Medulla oblongata (tissue), 1 donor: ENCODE measurements at regions not wholly inside any gene's neighbourhood (a gene's known extent, or its start where the extent isn't known, plus 50 kb on each side); places are given as distances from the start of the nearest gene placed in this dataset.
A peak's percentile ranks its signal among the peaks of the same experiment; 100 is the strongest.

ENCODE experiments used
- DNase-seq: peaks from one replicate; pipeline ENCODE4 v3.0.0-alpha.2; 2015; ENCODE audit errors: extremely low spot score

DNA sequence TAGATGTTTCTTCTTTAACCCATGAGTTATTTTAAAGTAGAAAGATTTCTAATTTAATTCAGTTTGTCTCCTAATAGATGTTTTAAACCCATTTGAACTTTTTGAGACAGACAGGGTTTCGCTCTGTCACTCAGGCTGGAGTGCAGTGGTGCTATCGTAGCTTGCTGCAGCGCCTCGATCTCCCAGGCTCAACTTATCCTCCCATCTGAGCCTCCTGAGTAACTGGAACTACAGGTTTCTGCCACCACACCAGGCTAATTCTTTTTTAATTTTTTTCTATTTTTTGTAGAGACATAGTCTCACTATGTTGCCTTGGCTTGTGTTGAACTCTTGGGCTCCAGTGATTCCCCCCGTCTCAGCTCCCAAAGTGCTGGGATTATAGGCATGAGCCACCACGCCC lies 53.0 kb upstream of the RAB18 start:
- DNase-seq, result no peak

DNA sequence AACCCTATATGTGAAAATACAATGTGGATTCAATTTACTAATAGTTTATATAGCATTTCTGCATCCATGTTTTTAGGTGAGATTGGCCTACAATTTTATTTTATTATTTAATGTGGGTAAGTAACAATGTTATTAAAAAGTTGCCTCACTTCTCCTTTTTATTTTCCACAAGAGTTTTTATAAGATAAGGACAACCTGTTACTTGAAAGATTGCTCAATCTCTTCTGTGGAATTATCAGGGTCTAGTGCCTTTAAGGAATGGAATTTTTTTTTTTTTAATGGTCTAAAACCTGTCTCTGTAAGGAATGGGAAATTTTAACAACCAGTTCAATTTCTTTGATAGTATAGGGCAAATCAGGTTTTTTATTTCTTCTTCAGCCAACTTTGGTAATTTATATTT lies 53.9 kb upstream of the RAB18 start:
- DNase-seq, result no peak

- DNase-seq, result no peak
Measured at GRCh38 chr10:27449571-27449970, 54.5 kb upstream of the RAB18 start.

DNA sequence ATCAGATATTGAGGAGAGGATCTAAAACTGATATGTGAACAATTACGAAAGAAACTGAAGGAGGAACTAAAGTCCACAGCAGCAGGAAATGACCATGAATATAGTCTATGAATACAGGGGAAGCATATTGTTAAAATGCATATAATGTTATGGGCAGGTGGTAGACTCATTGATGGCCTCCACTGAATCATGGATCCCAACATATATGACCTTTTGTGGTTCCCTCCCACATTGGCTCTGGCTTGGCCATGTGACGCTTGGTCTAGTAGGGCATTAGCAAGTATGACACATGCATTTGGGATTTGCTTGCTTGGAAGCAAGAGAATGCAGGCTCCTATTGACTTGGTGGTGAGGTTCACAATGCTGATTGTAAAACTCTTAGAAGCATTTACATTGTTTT lies 55.2 kb upstream of the RAB18 start:
- DNase-seq, result no peak

- no peak for DNase-seq
Measured at GRCh38 chr10:27447540-27447939, 56.6 kb upstream of the RAB18 start.

DNA sequence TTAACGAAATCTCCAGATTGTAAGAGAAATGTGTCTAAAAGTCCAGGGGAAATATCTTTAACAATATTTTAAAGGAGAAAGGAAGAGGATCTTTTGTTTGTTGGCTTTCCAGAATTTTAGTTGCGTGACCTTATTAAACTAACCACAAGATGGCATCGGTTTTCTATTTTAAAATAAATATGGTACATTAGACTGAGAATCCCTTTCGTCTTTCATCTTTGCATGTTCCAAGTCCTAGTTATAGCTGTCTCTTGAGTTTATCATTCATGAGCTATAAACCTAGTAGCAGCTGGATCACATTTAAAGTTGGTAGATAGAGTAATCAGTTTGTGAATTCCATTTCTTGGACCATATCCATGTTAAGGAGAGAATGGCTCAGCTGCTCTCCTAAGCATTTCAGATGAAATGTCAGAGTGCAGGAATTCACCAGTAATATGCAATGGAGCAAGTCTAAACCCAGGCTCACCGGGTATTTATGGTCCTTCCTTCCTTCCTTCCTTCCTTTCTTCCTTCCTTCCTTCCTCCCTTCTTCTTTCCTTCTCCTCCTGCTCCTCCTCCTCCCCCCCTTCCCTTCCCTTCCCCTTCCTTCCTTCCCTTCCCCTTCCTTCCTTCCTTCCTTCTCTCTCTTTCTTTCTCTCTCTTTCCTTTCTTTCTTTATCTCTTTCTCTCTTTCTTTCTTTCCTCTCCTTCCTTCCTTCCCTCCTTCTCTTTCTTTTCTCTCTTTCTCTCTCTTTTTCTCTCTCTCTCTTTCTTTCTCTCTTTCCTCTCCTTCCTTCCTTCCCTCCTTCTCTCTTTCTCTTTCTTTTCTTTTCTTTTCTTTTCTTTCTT lies 57.8 kb upstream of the RAB18 start:
- peak; percentile 41 for DNase-seq

DNA sequence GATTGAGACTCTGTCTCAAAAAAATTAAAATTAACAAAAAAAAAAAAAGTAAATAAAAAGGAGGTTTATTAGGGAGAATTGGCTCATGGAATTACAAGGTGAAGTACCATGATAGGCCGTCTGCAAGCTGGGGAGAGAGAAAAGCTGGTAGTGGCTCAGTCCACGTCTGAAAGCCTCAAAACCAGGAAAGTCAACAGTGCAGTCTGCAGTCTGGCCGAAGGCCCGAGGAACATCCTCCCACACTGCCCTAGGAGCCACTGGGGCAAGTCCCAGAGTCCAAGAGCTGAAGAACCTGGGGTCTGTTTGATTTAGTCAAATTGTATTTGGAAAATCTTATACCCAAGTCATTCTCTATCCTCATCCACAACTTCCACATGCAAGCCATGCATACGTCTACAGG lies 59.0 kb upstream of the RAB18 start:
- DNase-seq, result no peak

- DNase-seq, result no peak
Measured at GRCh38 chr10:27440478-27440877, 63.6 kb upstream of the RAB18 start.

GRCh38 chr10:27440021-27440420 lies 64.1 kb upstream of the RAB18 start:
- no peak for DNase-seq

DNA sequence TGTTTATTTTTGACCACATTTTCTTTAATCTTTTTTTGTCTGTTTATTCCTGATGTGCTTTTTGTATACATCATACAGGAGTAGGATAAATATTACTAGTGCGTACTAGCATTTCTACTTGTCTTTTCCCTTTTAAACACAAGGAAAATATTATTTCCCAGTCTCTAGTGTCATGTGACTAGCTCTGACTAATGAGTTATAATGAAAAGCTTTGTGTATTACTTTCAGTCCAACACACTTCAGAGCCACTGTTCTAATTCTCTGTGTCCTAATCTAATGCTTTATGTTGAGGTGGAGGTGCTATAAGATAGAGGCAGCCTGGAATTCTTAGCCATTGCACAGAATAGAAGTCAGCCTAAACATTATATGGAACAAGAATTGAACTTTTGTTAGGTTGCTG lies 65.0 kb upstream of the RAB18 start:
- DNase-seq, result peak; percentile 13

DNA sequence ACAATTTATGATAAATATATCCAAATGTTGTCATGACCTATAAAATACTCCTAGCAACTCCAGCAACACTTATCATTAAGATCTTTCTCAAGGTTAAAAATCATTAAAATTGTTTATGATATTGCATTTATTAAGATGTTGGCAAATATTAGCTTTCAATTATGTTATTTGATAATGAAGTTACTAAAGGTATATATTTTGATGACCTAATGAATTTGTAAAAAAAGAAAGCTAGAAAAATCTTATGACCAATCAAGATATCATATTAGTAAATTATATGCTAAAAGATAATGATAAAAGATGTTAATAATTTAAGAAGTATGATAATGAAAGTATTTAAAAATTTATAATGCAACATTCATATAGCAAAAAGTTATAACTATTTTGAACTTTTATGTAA lies 66.3 kb upstream of the RAB18 start:
- DNase-seq, result no peak

- DNase-seq, result no peak
Measured at GRCh38 chr10:27436710-27437109, 67.4 kb upstream of the RAB18 start.

DNA sequence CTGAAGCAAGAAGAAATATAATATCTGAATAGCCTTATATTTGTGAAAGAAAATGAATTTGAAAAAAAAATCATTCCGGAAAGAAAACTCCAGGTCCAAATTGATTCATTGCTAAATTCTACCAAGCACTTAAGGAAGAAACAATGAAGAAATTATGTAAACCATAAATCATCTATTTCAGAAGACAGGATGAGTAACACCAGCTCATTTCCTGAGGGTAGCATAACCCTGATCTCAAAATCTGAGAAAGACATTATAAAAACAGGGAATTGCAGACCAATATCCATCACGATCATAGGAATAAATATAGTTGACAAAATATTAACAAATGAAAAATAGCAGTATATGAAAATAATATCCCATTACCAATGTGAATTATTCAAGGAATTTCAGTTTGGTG lies 70.1 kb upstream of the RAB18 start:
- DNase-seq, result no peak

DNA sequence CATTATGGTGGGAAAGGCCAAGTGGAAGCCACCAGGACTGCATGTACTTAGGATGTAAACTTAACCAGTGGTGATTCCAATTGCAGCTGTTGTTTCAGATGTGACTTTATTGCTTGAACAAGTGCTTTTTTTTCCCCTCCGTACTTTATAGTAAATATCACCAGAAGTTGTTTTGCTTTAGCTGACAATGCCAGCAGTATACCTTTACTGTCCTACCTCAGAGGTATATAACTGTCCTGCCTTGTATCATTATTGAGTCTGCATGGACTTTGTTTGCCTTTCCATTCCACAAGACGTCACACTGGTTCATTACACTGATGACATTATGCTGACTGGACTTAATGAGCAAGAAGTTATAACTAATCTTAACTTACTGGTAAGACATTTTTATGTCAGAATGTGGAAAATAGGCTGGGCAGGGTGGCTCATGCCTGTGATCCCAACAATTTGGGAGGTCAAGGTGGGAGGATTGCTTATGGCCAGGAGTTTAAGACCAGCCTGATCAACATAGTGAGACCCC lies 77.1 kb upstream of the RAB18 start:
- no peak for DNase-seq

GRCh38 chr10:27413831-27414348 lies 90.2 kb upstream of the RAB18 start:
- no peak for DNase-seq

DNA sequence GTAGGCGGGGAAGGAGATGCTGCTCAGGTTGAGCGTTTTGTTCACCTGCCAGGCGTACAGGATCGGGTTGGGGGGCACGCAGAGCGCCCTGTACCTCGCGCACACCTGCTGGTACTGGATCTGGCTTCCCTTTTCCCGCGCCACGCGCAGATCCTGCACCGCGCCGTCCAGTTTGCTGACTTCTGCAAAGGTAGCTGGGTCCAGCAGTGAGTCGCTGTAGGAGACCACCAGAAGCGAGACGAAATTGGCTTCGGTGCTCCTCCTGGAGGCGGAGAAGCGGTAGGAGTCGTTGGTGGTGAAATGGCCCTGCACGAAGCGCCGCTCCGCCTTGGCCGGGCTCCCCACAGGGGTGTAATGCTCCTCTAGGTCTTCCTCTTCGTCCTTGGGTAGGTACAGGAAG lies 90.7 kb upstream of the RAB18 start:
- no peak for DNase-seq

DNA sequence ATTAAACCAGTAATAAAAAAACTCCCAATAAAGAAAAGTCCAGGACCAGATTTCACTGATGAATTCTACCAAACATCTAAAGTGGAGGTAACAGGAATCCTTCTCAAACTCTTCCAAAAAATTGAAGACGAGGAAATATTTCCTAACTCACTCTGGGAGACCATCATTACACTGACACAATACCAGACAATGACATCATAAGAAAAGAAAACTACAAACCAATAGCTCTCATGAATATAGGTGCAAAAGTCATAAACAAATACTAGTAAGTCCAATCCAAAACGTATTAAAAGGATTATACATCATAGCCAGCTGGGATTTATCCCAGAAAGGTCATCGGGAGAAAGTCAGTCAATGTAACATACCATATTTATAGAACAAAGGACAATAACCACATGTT lies 94.0 kb upstream of the RAB18 start:
- no peak for DNase-seq

DNA sequence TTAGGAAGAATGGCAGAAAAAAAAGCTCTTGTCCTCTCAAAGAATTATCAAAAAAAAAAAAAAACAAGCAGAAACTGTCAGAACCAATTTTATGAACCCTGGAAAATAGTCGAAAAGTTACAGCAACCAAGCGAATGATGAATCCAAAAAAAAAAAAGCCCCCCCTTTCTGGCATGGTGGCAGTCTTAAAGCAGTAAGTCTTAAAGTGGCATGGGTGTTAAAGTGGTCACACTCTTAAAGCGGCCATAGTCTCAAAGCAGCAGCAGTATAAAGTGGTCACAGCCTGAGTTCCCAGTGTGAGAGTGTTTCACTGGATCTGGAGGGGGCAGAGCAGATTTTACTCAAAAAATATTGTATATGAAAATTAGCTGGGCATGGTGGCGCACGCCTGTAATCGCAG lies 96.8 kb upstream of the RAB18 start:
- no peak for DNase-seq

DNA sequence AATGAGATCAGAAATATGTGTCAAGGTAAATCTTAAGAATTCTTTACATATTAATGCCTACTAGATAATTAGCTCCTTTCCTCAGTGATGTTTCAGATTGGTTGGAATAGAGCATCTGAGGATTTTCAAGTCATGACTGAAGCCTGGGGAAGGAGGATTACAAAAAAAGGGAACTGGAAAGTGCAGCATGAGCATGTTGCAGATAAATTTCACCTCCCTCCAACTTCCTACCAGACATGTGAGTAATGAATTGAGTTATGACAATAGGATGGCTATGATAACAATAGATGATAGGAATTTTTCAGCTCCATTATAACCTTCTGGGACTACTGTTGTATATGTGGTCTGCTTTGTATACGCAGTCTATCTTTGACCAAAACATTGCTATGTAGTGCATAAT lies 104.2 kb upstream of the RAB18 start:
- DNase-seq, result no peak

- no peak for DNase-seq
Measured at GRCh38 chr10:27393961-27394360, 110.1 kb upstream of the RAB18 start.

GRCh38 chr10:27392606-27393005 lies 111.5 kb upstream of the RAB18 start:
- DNase-seq, result no peak

GRCh38 chr10:27391916-27392315 lies 112.2 kb upstream of the RAB18 start:
- DNase-seq, result no peak

- no peak for DNase-seq
Measured at GRCh38 chr10:27391325-27391724, 112.8 kb upstream of the RAB18 start.

DNA sequence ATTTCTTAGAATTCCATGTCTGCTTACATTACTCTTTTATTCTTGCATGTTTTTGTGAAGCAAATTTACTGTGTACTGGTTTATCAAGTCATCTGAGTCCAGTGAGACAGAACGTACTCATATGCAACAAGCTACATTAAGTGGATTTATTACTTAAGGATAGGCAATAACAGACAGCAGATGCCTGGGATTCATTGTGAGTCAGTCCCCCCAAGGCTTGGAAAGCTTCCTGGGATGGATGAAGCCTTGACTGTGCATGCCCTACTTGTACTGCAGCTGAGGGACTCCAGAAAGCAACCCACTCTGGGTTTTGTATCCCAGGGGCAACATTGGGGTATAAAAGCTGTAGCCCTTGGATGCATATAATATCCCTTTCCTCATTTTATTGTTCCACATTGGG lies 113.4 kb upstream of the RAB18 start:
- no peak for DNase-seq
